MG63 (cell line): ENCODE measurements at regions not wholly inside any gene's neighbourhood (a gene's known extent, or its start where the extent isn't known, plus 50 kb on each side); places are given as distances from the start of the nearest gene placed in this dataset.
A peak's percentile ranks its signal among the peaks of the same experiment; 100 is the strongest.
"Not testable (repeated sequence)": the region's sequence is repeated elsewhere in the genome, so short reads cannot be mapped to it uniquely, and the experiment has no call there.

Experiments
- DNase-seq: peaks from one replicate; pipeline ENCODE4 v3.0.0-alpha.2; 2020
- H3K27me3 ChIP-seq: fragments of 250-450 bp; sonication (Bioruptor Pico); 2 replicates; pipeline ENCODE4 v1.5.1; 2020; ENCODE audit warnings: mild to moderate bottlenecking, moderate library complexity
- H3K36me3 ChIP-seq: fragments of 250-450 bp; sonication (Bioruptor Pico); 2 replicates; pipeline ENCODE4 v1.5.1; 2020; ENCODE audit warnings: mild to moderate bottlenecking, moderate library complexity
- H3K4me3 ChIP-seq: fragments of 250-450 bp; sonication (Bioruptor Pico); 2 replicates; pipeline ENCODE4 v1.5.1; 2020; ENCODE audit warnings: mild to moderate bottlenecking, moderate library complexity
- H3K9me3 ChIP-seq: fragments of 250-450 bp; sonication (Bioruptor Pico); 2 replicates; pipeline ENCODE4 v1.5.1; 2020; ENCODE audit warnings: mild to moderate bottlenecking, moderate library complexity

DNA sequence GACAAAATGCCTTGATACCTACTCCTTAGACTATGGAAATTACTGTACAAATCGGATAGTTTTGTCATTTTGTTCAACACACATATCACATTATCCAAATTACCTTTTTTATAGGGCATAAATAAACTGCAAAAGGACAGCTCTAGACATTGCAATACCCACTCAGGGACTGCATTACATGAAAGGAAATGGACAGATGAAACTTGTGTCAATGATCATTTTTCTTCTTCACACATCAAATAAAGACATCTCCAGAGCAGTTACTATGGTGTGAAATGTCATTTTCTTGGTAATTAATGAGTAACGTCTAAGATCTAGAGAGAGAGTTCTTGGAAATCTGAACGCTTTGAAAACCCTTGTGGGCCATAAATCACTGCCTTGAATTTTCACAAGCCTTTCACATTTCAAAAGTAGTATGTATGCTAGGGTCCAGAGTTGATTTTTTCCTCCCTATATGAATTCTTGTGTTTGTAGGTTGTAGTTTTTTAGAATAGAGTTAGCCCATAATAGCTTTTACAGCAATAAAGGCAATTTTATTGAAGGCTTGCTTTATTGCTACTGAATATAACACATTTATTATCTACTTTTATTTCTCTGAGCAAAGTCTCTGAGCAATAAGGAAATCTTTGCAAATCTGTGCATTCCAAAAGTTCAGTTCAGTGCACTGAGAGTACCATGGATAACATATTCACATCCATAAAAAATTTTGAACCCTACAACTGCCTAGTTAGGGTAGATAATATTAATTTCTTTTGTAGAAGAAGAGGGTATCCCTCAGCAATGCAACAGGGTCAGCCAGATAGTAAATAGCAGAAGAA, 358.0 kb upstream of the PCSK5 start:
- Histone ChIP-seq H3K9me3 (no peaks in the 10 kb centered on the region), H3K4me3 (no peak overlapping the region), H3K27me3 (no peaks in the 10 kb centered on the region), H3K36me3 (no peaks in the 10 kb centered on the region)
- DNase-seq = no peak

DNA sequence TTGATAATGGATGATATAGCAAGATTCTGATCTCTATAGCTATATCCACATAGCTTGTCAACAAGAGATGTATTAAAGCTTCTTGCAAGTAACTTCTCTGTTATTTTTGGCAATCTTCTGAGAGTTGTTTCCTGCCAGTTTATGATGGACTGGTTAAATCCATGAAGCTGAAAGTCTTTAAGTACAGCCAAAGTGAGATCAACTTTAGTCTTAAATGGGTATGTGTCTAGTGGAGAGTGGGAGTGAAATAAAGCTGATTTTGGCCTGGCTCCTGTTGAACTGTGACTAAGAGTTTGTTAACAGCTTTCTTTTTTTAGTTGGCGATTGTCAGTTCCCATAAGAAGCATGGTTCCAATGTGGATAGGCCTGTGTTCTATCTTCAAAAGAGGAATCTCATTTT, 350.9 kb upstream of the PCSK5 start:
- peak; percentile 42 for DNase-seq
- H3K36me3 ChIP-seq = no peaks in the 10 kb centered on the region
- H3K27me3 ChIP-seq = no peaks in the 10 kb centered on the region
- H3K4me3 ChIP-seq = no peak overlapping the region
- H3K9me3 ChIP-seq = no peaks in the 10 kb centered on the region

DNA sequence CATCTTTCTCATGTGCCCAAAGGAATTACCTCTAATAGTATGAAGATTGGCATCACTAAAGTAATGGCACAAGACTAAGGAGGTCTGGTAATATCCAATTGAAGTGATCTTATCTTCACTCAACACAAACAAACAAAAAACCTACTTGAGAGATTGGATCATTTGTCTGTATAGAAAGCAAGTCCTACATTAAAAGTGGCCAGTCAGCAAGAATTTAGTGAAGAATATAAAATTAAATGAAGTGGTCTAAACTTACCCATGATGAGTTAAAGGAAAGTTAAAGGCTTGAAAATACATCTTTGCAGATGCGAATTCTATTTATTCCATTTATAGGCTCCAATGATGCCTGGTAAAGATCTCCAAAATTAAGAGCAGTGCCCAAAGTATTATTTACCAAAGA, 350.3 kb upstream of the PCSK5 start:
- H3K9me3 ChIP-seq = no peaks in the 10 kb centered on the region
- H3K27me3 ChIP-seq = no peaks in the 10 kb centered on the region
- no peak for DNase-seq
- H3K4me3 ChIP-seq = no peak overlapping the region
- H3K36me3 ChIP-seq = no peaks in the 10 kb centered on the region

DNA sequence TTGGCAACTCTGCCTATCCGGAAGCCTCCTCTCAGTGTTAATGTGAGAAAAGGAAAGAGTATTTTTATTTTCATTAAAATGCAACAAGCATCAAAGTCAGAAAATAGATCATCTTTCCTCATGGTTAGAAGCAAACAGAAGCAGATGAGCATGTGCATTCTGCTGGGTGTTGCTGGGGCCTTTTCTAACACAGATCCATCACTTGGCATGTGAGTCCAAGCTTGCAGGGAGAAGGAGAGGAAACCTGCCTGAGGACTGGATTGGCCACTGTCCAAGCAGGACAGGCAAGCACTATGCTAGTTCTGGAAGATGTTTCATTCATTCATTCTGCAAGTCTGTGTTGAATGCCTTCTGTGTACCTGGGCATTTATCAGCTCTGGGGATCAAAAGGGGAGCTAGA, 348.7 kb upstream of the PCSK5 start:
- no peaks in the 10 kb centered on the region for H3K9me3 ChIP-seq
- H3K4me3 ChIP-seq = no peak overlapping the region
- no peak for DNase-seq
- no peaks in the 10 kb centered on the region for H3K27me3 ChIP-seq
- no peaks in the 10 kb centered on the region for H3K36me3 ChIP-seq

DNA sequence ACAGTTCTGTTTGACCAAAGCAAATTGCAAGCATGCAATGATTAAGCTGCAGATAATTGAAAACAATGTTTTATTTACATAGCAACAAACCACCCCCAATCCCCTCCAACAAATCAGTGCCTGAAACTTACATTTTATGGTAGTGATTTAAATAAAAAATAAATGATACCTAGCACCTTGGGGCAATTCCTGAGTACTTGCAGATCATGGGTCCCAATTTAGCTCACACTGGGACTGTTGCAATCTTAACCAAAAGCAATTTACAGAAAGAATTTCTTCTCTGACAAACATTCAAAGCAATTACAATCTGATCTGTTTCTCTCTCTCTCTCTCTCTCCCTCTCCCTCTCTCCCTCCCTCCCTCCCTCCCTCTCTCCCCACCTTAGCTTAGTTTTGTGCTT, 345.7 kb upstream of the PCSK5 start:
- Histone ChIP-seq H3K27me3 (no peaks in the 10 kb centered on the region), H3K36me3 (no peaks in the 10 kb centered on the region), H3K4me3 (no peak overlapping the region), H3K9me3 (no peaks in the 10 kb centered on the region)
- DNase-seq = no peak

DNA sequence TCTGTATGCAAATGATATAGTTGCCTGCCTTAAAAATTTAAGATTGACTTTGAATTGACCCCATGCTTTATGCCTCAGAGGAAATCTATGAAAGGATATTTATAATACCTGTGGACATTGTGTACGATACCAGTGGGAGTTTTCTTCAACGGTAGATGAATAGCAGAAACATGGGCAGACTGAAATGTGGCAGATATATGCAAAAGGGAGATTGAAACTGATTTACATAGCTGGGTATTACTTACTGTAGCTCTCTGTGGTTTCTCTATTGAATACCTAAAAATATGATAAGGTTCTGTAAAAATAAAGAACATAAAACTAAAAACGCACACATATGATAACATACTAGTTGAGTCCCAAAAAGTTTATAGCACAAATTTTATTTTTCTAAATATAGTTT, 345.2 kb upstream of the PCSK5 start:
- Histone ChIP-seq H3K4me3 (no peak overlapping the region), H3K9me3 (no peaks in the 10 kb centered on the region), H3K27me3 (no peaks in the 10 kb centered on the region), H3K36me3 (no peaks in the 10 kb centered on the region)
- no peak for DNase-seq

DNA sequence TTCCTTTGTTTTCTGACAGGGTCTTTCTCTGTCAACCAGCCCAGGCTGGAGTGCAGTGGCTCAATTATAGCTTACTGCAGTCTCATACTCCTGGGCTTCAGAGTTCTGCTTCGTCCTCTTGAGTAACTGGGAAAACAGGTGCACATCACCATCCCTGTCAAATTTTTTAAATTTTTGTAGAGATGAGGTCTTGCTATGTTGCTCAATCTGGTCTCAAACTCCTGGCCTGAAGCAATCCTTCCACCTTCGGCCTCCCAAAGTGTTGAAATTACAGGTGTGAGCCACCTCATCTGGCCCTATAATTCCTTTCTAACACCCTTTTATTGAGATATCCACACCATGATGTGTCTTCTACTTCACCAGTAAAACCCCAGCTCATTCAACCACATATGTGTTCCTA, 341.6 kb upstream of the PCSK5 start:
- Histone ChIP-seq H3K9me3 (no peaks in the 10 kb centered on the region), H3K36me3 (no peaks in the 10 kb centered on the region), H3K4me3 (no peak overlapping the region), H3K27me3 (no peaks in the 10 kb centered on the region)
- DNase-seq = no peak

DNA sequence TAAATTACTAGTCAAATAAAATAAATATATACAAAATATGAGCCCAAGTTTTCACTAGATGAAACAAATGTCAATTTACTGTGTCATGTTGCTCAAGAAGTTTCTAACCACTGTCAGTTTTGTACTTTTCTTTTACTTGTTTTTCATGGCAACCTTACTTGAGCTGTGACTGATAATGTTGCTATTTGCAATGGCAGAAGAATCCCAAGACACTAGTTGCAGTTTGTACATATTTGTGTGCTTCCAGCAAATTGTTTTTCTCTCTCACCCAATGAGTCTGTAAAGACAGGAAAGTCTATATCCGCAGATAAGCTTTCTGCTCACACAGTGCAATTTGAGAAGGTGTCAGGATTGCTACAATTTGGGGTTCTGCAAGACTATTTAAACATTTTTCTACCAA, 338.6 kb upstream of the PCSK5 start:
- Histone ChIP-seq H3K4me3 (no peak overlapping the region), H3K36me3 (no peaks in the 10 kb centered on the region), H3K27me3 (no peaks in the 10 kb centered on the region), H3K9me3 (no peaks in the 10 kb centered on the region)
- no peak for DNase-seq

DNA sequence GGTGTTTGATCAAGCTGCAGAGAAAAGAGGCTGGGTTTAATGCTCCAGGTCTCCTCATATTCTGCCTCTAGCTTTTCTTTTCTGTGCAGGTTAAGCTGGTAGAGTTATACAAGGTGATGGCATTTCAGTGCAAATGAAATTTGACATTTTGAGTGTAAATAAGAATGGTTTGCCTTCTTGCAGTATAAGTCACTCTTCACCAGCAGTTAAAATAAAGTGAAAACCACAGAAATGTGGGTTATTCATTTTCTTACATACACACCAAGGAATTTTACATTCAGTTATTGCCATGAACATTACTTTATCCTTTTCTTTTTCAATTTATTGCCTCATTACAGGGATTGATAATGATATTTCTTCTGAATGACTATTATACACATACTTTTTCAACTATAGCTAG, 337.5 kb upstream of the PCSK5 start:
- no peaks in the 10 kb centered on the region for H3K9me3 ChIP-seq
- no peak overlapping the region for H3K4me3 ChIP-seq
- DNase-seq = no peak
- H3K36me3 ChIP-seq = no peaks in the 10 kb centered on the region
- H3K27me3 ChIP-seq = no peaks in the 10 kb centered on the region

DNA sequence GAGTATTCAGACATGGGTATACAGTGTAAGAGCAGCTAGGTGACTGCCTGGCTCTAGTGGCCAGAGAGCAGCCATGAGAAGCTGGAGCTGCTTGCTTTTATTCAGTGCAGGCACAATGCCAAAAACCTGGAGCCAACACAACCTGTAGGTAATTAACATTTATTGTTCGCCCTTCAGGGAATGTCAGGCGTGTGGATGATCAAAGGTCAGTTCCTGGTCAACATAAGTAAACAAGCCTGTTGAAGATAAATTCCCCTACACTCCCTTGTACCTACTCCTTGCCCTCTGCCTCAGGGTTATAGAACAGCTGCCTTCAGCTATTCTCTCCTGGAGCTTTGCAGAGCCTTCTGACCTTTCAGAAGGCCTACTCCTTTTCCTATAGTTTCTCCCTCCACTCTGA, 323.7 kb upstream of the PCSK5 start:
- not testable (repeated sequence) for DNase-seq, H3K27me3 ChIP-seq, H3K36me3 ChIP-seq, H3K4me3 ChIP-seq, H3K9me3 ChIP-seq

DNA sequence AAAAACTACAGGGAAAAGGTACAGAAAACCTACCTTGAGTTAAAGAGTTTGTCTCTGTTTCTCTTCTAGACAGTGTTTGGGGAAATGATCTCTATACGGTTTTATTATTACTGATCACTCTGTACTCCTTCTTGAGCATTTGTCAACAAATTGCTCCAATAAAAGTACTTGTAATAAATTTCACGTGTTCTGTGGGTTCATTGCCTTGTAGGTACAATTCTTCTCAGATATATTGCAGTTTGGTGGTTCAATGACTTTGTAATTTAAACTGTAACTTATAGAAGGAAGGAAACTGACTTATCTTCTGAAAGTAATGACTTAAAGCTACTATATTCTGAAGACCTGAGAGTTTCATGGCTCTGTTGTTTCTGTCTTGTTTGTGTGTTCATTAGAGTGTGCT, 319.9 kb upstream of the PCSK5 start:
- no peak for DNase-seq
- Histone ChIP-seq H3K27me3 (no peaks in the 10 kb centered on the region), H3K36me3 (no peaks in the 10 kb centered on the region), H3K9me3 (no peaks in the 10 kb centered on the region), H3K4me3 (no peak overlapping the region)

DNA sequence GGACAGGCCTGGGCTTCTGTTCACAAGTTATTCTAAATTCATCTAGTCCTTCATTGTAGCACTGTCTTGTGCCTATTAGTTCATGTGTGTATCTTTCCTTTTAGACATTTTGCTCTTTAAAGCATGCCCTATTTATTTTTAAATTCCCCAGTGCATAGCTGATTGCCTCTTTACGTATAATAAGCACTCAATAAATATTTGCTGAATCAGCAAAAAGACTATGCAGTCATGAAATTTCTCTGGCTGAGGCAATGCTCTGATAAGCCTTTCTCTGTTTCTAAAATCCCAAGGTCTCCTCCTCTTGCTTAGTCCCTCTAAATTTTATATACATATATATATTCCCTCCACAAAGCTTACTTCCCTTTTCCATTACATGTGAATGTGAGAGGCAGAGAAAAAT, 315.9 kb upstream of the PCSK5 start:
- Histone ChIP-seq H3K36me3 (no peaks in the 10 kb centered on the region), H3K27me3 (no peaks in the 10 kb centered on the region), H3K4me3 (no peak overlapping the region), H3K9me3 (no peaks in the 10 kb centered on the region)
- no peak for DNase-seq

DNA sequence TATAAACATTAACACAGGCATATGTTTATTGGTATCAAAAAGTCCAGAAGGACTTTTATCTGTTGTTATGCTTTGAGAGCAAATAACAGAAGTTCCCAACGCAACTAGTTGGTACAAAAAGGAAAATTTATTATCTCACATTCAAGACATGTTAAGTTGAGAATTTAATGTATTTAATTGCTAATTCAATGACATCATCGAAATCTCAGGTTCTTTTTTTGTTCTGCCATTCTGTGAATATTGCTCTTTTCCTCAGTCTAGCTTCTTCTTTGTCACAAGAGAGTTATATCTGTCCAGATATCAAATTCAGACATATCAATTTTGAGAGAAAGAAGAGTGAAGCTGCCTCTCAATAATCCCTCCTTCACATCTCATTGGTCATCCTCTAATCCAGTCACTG, 307.6 kb upstream of the PCSK5 start:
- no peaks in the 10 kb centered on the region for H3K36me3 ChIP-seq
- DNase-seq = no peak
- no peaks in the 10 kb centered on the region for H3K9me3 ChIP-seq
- no peaks in the 10 kb centered on the region for H3K27me3 ChIP-seq
- no peak overlapping the region for H3K4me3 ChIP-seq

DNA sequence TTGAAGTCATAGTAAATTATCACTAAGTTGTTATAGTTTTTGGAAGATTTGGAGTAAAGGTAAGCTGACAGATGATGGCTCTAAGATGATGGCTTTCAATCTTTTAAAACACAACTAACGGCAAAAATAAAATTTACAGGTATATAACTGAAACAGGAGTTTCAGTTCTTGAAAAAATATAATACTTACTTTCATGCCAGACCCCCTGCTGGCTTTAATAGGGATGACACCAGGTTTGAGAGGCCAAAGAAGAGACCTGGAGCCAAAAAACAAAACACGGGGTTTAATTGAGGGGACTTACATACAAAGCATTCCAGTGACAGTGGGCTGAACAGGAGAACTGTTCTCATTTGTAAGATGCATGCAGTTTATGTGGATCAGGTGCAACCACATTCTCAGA, 301.7 kb upstream of the PCSK5 start:
- H3K4me3 ChIP-seq = no peak overlapping the region
- H3K27me3 ChIP-seq = no peaks in the 10 kb centered on the region
- no peaks in the 10 kb centered on the region for H3K9me3 ChIP-seq
- H3K36me3 ChIP-seq = no peaks in the 10 kb centered on the region
- DNase-seq = no peak

DNA sequence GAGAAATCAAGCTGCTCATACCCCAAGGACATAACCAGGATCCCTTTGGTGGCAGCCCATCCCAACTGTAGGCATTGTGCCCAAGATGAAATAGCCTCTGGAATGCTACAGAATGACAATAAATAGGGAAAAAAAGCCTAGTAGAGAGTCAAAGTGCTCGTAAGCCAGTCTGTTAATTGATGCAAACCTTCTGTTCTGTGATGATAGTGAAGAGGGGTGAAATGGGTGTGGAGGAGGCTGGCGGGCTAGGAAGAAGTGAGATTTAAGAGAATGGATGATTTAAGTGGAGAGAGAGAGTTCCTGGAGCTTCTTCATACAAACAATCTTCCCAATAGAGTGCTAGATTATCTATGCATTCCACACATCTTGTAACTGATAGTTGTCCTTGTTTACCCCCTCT, 301.0 kb upstream of the PCSK5 start:
- Histone ChIP-seq H3K4me3 (no peak overlapping the region), H3K36me3 (no peaks in the 10 kb centered on the region)
- DNase-seq = no peak

DNA sequence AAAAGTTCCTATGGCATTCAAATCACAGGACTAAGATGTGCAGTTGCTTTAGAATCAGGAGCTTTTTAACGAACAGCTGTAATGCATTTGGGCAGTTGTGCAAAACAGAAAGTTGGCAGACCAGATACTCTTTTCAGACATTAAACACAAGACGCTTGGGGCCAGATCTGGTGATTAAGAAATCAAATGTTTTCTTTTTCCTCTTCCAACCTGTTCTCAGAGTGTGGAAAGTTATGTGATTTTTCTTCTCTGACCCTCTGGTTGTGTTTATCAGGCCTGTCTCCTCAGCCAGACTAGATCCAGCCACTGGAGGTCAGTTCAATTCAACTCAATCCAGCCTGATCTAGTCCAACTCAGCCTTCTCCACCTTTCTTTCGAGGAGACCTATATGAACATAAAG, 298.5 kb upstream of the PCSK5 start:
- H3K4me3 ChIP-seq = no peak overlapping the region
- H3K27me3 ChIP-seq = no peaks in the 10 kb centered on the region
- no peaks in the 10 kb centered on the region for H3K36me3 ChIP-seq
- DNase-seq = no peak
- H3K9me3 ChIP-seq = no peaks in the 10 kb centered on the region

More for the DNA sequence above, 301.0 kb upstream of the PCSK5 start:
- Histone ChIP-seq H3K9me3 (no peaks in the 10 kb centered on the region), H3K27me3 (no peaks in the 10 kb centered on the region)

DNA sequence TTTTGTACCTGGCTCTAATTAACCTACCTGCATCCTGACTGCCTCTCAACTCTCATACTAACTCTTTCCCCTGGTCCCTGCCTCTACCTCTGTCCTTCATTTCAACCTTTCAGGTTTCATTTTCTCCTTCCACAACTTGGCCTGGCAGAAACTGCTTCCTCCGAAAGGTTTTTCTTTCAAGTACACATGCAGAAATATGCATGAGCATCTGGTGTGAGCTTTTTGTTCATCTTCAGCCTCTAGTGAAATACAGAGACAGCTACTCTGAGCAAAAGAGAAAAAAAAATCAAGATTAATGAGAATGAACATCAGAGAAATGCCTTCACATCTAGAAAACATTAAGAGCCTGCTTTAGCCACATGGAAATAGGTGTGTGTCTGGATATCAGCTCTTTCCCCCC, 297.9 kb upstream of the PCSK5 start:
- DNase-seq = no peak
- Histone ChIP-seq H3K36me3 (no peaks in the 10 kb centered on the region), H3K4me3 (no peak overlapping the region), H3K27me3 (no peaks in the 10 kb centered on the region), H3K9me3 (no peaks in the 10 kb centered on the region)

DNA sequence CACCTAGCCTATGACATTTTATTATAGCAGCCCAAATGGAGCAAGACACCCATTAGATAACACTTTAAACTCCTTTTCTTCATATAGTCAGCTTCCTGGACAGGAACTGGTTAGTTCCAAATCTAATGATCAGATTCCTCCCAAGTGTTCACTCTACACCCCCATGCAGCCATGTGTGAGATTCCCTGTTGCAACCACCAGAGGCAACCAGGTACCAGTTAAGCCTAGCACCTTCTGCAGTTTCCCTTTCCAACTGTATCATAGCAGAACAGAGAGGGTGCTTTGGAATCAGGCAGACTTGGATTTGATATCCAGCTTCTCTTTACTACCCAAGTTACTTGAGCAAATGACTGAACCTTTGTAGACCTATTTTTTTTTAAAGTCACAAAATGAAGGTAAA, 296.6 kb upstream of the PCSK5 start:
- no peak for DNase-seq
- Histone ChIP-seq H3K9me3 (no peaks in the 10 kb centered on the region), H3K27me3 (no peaks in the 10 kb centered on the region), H3K4me3 (no peak overlapping the region), H3K36me3 (no peaks in the 10 kb centered on the region)

DNA sequence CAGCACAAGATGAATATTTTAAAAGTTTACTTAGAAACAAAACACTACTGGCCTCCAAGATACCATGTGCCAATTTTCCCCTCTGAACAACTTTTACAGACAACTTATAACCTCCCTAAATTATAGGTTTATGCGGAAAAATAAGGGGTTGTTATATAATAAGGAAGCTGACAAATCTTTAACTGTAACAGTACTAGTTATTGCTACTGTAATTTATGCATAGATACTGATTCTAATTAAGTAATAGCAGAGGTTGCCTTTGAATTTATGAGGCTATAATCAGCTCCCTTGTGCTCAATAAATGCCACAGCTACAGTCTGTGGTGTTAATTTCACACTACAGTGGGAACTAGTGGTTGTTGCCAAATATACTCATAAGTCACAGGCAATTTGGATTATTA, 291.3 kb upstream of the PCSK5 start:
- H3K9me3 ChIP-seq = no peaks in the 10 kb centered on the region
- no peaks in the 10 kb centered on the region for H3K36me3 ChIP-seq
- no peaks in the 10 kb centered on the region for H3K27me3 ChIP-seq
- DNase-seq = no peak
- no peak overlapping the region for H3K4me3 ChIP-seq
